Mesothelial cell of epicardium (in vitro differentiated cells): ENCODE measurements at regions not wholly inside any gene's neighbourhood (a gene's known extent, or its start where the extent isn't known, plus 50 kb on each side); places are given as distances from the start of the nearest gene placed in this dataset.

ENCODE experiments used
- DNase-seq, 2 experiments: peaks; one replicate each; pipeline ENCODE4 v3.0.0; 2021; ENCODE audit warnings: low spot score in 2 of 2; ENCODE audit not compliant: unreplicated experiment in 2 of 2
- H3K27ac Mint-ChIP-seq: 2 replicates; pipeline ENCODE4 v1.8.0; 2021; ENCODE audit warnings: mixed read lengths
- H3K27me3 Mint-ChIP-seq: 2 replicates; pipeline ENCODE4 v1.8.0; 2021; ENCODE audit warnings: low read depth, mixed read lengths
- H3K36me3 Mint-ChIP-seq: 2 replicates; pipeline ENCODE4 v1.8.0; 2021; ENCODE audit warnings: mixed read lengths
- H3K4me1 Mint-ChIP-seq: 2 replicates; pipeline ENCODE4 v1.8.0; 2021; ENCODE audit warnings: mixed read lengths
- H3K4me3 Mint-ChIP-seq: 2 replicates; pipeline ENCODE4 v1.8.0; 2021; ENCODE audit warnings: mild to moderate bottlenecking, moderate library complexity, mixed read lengths
- H3K9me3 Mint-ChIP-seq: 2 replicates; pipeline ENCODE4 v1.8.0; 2021; ENCODE audit warnings: mixed read lengths
- TF ChIP-seq, protein P1 (sequence below): fragments of 200-600 bp; sonication (generic); IDR thresholded peaks from one replicate; pipeline ENCODE4 v1.5.0; 2021; ENCODE audit warnings: antibody characterized with exemption; ENCODE audit not compliant: unreplicated experiment

DNA sequence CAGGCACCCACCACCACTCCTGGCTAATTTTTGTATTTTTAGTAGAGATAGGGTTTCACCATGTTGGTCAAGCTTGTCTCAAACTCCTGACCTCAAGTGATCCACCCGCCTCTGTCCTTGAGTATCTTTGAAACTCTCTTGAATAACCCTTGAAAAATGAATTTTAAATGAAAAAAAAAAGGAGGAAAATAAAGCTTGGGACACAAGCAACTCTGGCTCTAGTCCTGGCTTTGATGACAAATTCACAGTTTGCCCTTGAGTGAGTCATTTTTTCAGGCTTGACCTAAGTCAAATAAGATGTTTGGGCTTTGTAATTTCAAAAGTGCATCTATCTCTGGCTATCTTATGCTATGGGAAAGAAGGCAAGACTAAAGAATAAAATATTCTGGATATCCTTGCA is 79.0 kb upstream of the TRIB2 start:
- DNase-seq: no peak
- peaks cover 16% of the 10 kb centered on the region for H3K4me1 Mint-ChIP-seq
- no peaks in the 10 kb centered on the region for H3K27me3 Mint-ChIP-seq
- H3K9me3 Mint-ChIP-seq: no peaks in the 10 kb centered on the region
- TF ChIP-seq, protein P1, sequence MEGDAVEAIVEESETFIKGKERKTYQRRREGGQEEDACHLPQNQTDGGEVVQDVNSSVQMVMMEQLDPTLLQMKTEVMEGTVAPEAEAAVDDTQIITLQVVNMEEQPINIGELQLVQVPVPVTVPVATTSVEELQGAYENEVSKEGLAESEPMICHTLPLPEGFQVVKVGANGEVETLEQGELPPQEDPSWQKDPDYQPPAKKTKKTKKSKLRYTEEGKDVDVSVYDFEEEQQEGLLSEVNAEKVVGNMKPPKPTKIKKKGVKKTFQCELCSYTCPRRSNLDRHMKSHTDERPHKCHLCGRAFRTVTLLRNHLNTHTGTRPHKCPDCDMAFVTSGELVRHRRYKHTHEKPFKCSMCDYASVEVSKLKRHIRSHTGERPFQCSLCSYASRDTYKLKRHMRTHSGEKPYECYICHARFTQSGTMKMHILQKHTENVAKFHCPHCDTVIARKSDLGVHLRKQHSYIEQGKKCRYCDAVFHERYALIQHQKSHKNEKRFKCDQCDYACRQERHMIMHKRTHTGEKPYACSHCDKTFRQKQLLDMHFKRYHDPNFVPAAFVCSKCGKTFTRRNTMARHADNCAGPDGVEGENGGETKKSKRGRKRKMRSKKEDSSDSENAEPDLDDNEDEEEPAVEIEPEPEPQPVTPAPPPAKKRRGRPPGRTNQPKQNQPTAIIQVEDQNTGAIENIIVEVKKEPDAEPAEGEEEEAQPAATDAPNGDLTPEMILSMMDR: no peak
- no peak overlapping the region for H3K27ac Mint-ChIP-seq
- H3K4me3 Mint-ChIP-seq: no peak overlapping the region
- no peaks in the 10 kb centered on the region for H3K36me3 Mint-ChIP-seq

DNA sequence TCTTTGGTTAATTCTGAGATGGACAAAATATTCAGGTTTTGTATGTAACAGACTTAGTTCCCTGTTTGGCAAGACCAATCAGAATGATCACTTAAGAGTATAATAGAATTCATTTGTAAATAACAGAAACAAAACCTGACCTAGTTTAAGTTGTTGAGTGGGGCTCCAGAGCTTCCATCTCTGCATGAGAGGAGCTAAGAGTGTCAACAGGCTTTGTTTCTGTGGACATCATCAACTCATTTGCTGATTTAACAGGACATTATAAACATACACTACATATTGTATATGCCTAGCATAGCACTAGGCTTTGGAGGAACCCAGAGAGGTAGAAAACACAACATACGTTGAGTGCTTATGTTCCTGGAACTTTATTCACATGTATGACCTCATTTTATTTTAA is 75.3 kb upstream of the TRIB2 start:
- no peak overlapping the region for H3K4me3 Mint-ChIP-seq
- H3K27me3 Mint-ChIP-seq: peaks cover 3% of the 10 kb centered on the region
- TF ChIP-seq, protein P1: no peak
- peaks cover 18% of the 10 kb centered on the region for H3K4me1 Mint-ChIP-seq
- H3K9me3 Mint-ChIP-seq: peaks cover 7% of the 10 kb centered on the region
- DNase-seq: no peak
- no peak overlapping the region for H3K27ac Mint-ChIP-seq
- no peaks in the 10 kb centered on the region for H3K36me3 Mint-ChIP-seq

DNA sequence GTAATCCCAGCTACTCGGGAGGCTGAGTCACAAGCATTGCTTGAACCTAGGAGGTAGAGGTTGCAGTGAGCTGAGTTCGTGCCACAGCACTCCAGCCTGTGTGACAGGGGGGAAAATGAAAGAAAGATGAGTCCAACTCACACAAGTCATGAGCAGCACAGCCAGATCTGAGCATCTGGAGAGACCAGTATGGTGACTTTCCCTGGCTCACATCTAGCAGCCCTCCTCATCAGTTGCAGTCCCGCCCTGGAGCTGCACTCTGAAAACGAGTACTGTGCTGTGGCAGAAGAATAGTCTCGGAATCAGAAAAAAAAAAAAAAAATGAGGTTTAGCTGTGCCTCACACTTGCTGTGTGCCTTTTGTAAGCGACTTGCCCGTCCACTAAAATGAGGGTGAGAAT is 74.4 kb upstream of the TRIB2 start:
- Mint-ChIP-seq H3K9me3 (peaks cover 7% of the 10 kb centered on the region), H3K4me3 (no peak overlapping the region), H3K36me3 (no peaks in the 10 kb centered on the region), H3K27me3 (peaks cover 3% of the 10 kb centered on the region), H3K27ac (no peak overlapping the region), H3K4me1 (peaks cover 9% of the 10 kb centered on the region)
- TF ChIP-seq, protein P1: no peak
- DNase-seq: no peak

DNA sequence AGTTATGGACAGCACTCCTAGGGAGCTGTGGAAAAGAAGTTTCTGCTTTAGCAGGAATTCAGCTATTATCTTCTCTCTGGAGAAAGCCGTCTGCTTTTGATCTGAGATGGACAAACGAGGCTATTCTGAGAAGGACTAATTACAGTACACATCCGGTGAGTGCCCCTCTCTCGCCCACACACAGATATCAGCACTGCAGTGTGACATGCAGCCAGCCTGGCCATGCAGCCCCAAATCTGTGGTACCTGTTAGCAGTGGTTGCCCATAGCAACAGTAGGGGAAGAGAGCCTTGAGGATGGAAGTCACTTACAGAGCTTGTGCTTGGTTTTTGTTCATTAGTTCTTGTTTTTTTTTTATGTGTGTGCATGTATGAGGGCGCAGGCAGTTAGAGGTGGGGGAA is 73.9 kb upstream of the TRIB2 start:
- H3K27me3 Mint-ChIP-seq: peaks cover 3% of the 10 kb centered on the region
- no peak overlapping the region for H3K4me3 Mint-ChIP-seq
- peaks cover 9% of the 10 kb centered on the region for H3K4me1 Mint-ChIP-seq
- DNase-seq: no peak
- TF ChIP-seq, protein P1: no peak
- peaks cover 7% of the 10 kb centered on the region for H3K9me3 Mint-ChIP-seq
- no peak overlapping the region for H3K27ac Mint-ChIP-seq
- H3K36me3 Mint-ChIP-seq: no peaks in the 10 kb centered on the region

DNA sequence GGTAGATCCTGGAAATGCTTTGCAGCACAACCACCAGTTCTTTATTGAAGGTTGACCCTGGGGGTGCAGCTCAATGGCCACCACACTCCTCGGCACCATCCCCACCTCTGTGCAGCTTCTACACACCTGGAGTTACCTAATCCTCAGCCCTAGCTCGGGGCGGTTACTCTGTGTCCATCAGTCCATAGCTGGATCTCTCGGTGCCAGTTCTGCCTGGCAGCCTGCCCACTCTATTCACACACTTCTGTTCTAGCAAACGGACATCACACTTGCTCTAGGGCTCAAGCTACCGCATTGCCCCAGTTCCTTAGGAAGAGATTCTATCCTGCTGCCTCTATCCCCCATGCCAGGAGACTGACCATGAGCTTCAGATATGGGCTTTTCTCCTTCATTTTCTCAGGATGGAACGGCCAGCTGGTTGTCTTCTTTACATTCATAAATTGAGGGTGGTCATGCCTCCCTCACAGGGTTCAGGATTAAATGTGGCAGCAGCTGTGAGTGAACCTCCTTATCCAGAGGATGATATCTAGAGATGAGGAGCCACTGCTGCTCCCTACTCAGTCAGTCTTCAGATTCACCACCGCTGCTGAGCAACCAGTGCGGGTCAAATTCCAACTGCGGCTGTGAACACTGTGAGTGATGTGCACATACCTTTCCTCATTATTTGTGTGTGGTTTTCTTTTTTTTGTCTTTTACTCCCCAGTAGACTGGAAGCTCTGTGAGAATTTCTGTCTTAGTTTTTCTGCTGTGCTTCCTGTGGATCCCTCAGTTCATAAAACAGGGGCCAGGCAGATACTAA is 66.9 kb upstream of the TRIB2 start:
- H3K27ac Mint-ChIP-seq: no peak overlapping the region
- no peaks in the 10 kb centered on the region for H3K36me3 Mint-ChIP-seq
- H3K4me3 Mint-ChIP-seq: no peak overlapping the region
- peaks cover 6% of the 10 kb centered on the region for H3K27me3 Mint-ChIP-seq
- peaks cover 7% of the 10 kb centered on the region for H3K9me3 Mint-ChIP-seq
- no peak for DNase-seq
- H3K4me1 Mint-ChIP-seq: no peaks in the 10 kb centered on the region
- TF ChIP-seq, protein P1: no peak

DNA sequence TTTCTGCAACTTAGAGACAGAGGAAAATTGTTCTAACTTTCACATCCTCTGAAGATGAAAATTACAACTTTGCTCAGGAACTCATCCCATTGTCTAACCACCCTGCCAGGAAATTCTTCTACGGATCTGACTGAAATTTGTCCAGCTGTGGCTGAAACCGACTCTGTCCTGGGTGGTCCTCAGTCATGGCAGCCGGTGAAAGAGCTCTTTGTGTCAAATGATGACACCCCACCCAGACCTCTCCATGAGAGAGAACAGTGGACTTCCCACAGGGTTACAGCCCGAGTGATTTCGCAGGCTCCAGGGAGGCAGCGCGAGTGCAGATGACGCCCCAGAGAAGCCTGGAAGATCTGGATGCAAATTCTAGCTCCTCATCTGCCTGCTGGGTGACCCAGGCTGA is 65.1 kb upstream of the TRIB2 start:
- Mint-ChIP-seq H3K9me3 (no peaks in the 10 kb centered on the region), H3K4me3 (no peak overlapping the region), H3K4me1 (peaks cover 1% of the 10 kb centered on the region), H3K27ac (no peak overlapping the region), H3K27me3 (peaks cover 6% of the 10 kb centered on the region), H3K36me3 (no peaks in the 10 kb centered on the region)
- TF ChIP-seq, protein P1: no peak
- DNase-seq: no peak
